HG03159 (cell line): ENCODE measurements at regions not wholly inside any gene's neighbourhood (a gene's known extent, or its start where the extent isn't known, plus 50 kb on each side); places are given as distances from the start of the nearest gene placed in this dataset.
"Not testable (repeated sequence)": the region's sequence is repeated elsewhere in the genome, so short reads cannot be mapped to it uniquely, and the experiment has no call there.

Experiments
- ATAC-seq: cut with Tn5 transposase; IDR thresholded peaks from one replicate; pipeline ENCODE4 v1.9.1; 2021; ENCODE audit warnings: mild to moderate bottlenecking, moderate library complexity; ENCODE audit not compliant: unreplicated experiment

DNA sequence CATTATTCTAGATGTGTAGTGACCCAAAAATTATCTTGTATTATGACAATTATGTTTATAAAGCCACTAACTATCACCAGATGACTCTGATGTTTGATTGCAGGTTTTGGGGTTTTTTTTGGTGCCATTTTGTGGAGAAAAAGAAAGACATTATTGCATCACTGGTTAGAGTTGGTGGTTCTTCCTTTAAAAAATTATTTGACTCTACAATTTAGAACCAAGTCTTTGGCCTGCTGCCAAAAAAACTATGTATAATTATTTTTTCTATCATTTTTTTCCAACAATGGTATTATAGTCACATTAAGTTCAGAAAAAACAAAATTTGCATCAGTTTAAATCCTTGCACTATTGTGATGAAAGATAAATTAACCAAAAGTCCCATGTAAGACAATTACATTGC lies 258.6 kb upstream of the GRM7 start:
- ATAC-seq: no peak

DNA sequence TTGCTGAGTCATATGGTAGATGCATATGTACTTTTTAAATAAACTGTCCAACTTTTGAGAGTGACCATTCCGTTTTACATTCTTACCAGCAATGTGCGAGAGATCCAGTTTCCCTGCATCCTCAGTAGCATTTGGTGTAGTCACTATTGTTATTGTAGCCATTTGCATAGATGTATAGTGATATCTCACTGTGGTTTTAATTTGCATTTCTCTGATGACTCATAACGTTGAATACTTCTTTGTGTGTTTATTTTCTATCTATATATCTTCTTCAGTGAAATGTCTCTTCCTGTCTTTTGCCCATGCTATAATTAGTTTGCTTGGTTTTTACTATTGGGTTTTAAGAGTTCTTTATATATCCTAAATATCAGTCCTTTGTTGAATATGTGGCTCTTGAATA lies 255.7 kb upstream of the GRM7 start:
- peak; percentile 51 for ATAC-seq

DNA sequence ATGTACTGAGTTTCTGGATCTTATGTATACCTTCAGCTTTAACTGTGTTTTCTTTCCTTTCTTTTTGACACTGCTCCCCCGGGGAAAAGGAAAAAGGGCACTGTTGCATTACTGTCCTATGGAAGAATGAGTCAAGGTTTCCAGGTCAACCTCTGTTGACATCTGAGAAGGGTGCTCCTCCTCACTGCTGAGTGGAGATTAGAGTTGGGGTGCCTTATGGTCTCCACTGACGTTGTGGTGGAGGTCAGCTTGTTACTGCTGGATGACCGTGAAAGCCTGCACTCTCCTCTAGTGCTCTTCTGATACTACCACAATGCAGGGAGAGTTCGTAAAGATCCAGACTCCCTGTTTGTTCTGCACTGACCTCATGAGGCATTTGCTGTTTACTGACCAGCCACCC lies 252.1 kb upstream of the GRM7 start:
- no peak for ATAC-seq

- no peak for ATAC-seq
Observed at GRCh38 chr3:6612034-6612616, 248.8 kb upstream of the GRM7 start.

DNA sequence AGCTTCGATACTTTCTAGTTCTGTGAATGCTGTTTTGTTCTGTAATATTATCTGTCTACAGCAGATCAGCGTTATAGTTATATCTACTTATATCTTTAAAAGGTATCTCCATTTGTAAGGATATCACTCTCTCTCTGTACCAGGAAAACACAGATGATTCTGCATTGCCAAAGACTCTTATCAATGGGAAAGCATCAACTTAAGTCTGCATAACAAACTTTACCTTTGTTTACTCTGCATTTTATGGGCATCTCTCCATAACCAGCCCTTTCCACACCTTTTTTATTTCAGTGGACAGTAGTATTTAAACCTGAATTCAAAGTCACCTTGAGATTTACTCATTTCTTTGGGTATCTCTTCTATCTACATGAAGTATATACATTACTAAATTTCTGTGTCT lies 238.7 kb upstream of the GRM7 start:
- no peak for ATAC-seq

DNA sequence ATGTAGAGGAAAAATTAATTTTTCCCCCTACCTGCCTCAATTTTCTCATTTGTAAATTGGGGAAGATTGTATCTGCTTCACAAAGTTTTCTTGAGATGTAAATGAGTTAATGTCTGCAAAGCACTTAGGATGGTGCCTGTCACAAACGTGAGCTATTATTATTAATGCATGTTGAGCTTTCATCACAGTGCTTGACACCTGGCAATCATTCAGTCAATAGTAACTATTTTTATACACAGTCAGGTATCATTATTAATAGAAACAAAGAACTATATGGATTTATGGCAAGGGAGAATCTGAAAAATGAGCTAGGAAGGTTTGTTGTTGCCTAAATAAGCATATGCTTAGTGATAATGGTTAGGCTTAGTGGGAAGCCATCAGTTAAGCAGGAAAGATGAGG lies 238.2 kb upstream of the GRM7 start:
- no peak for ATAC-seq

DNA sequence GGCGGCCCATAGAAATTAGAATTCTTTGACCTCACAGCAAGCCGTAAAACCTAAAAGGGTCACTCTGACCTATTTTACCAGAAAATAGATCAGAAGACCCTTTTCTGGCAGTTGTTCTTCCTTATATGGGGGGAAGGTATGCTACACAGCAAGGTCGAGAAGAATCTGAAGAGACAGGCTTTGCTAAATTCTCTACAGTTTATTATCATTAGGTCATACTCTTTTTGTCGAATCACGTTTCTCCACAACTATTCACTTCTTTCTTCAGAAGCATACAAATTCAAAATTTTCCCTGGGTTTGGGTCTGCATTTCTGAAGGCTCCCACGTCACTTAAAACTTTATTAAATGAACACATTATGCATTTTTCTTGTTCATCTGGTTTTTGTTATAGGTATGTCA lies 229.5 kb upstream of the GRM7 start:
- no peak for ATAC-seq

DNA sequence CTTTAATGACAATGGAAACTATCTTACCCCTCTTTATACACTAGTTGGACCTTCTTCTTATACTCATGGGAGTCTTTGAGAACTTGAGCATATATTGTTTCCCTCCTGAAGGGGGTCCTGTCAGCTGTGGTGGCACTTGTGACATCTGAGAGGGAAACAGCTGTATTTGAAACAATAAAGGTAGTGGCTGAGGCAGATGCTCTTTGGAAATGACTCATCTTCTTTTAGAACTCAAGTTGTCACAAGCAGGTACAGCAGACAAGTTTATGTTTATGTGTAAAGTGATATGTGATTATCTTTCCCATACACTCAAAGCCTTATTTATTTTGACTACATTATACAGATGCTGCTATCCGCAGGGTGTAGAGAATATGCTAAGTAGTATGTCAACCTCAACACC lies 220.0 kb upstream of the GRM7 start:
- ATAC-seq: no peak

- ATAC-seq: peak; percentile 42
Observed at GRCh38 chr3:6644070-6644929, 216.6 kb upstream of the GRM7 start.

DNA sequence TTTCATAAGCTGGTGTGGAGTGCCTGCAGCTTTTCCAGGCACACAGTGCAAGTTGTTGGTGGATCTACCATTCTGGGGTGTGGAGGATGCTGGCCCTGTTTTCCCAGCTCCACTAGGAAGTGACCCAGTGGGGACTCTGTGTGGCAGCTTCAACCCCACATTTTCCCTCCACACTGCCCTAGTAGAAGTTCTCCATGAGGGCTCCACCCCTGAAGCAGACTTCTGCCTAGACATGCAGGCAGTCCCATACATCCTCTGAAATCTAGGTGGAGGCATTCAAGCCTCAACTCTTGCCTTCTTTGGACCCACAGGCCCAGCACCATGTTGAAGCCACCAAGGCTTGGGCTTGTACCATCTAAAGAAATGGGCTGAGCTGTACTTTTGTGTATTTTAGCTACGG lies 206.2 kb upstream of the GRM7 start:
- ATAC-seq: no peak

- ATAC-seq: no peak
Observed at GRCh38 chr3:6655275-6655674, 205.6 kb upstream of the GRM7 start.

DNA sequence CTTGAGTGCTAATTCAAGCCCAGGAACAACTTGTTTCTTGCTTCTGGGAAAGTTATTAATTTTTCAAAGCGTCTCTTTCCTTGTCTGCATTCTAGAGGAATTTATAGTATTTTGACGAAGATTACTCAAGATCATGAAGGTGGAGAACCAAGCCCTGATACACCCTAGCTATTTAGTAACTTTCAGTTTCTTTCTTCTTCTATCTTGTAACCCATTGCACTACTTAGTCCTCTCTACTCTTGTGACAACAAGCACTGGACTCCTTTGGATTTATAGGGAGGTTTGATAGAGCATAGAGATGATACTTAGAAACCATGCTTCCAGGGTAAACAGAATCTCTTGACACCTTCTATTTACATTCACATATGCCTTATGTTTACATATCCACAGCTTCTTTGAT lies 203.3 kb upstream of the GRM7 start:
- ATAC-seq: no peak

DNA sequence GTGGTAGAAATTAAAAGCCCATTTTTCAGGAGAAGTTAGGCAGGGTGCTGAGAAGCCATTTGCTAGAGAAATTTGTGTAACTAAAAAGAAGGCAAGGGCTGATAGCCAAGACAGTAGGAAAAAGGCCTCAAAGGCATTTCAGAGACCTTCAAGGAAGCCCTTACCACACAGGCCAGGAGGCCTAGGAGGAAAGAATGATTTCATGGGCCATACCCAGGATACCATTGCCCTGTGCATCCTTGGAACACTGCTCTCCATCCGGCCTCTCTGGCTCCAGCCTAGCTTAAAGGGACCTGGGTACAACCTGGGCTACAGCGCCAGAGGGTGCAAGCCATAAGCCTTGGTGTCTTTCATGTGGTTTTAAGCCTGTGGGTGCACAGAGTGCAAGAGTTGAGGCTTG lies 193.6 kb upstream of the GRM7 start:
- ATAC-seq: no peak

DNA sequence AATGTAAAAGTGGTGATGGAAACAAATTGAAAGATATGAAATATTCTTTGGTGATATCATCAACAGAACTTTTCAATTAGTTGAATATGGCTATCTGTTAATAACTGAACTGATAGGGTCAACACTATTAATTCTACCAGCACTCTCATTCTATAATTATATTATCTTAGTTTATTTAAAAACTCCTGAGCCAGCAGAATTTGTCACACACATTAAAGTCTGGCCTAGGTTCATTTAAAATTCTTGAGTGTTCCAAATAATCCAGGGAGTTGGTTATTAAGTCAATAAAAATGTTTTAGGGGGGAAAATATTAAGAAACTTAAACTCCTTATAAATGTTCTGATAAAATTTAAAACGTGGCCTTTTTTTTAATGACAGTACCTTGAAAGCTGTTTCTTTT lies 189.6 kb upstream of the GRM7 start:
- no peak for ATAC-seq

DNA sequence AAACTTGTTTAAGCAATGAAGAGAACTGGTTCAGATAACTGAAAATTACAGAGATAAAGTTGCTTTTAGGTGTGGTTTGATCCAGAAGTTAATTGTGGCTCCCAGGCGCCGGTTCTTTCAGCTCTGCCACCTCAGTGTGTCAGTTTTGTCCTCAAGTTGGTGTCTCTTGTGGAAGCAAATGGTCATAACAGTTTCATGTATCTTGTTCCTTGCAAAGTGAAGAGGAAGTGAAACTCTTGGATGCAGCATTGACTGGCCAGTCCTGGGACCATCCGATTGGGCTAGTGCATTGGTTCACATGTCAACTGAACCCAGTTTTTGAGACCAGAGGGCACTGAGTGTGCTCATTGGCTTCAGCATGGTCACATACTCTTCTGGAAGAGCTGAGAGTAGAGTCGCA lies 181.4 kb upstream of the GRM7 start:
- ATAC-seq: peak; percentile 54

DNA sequence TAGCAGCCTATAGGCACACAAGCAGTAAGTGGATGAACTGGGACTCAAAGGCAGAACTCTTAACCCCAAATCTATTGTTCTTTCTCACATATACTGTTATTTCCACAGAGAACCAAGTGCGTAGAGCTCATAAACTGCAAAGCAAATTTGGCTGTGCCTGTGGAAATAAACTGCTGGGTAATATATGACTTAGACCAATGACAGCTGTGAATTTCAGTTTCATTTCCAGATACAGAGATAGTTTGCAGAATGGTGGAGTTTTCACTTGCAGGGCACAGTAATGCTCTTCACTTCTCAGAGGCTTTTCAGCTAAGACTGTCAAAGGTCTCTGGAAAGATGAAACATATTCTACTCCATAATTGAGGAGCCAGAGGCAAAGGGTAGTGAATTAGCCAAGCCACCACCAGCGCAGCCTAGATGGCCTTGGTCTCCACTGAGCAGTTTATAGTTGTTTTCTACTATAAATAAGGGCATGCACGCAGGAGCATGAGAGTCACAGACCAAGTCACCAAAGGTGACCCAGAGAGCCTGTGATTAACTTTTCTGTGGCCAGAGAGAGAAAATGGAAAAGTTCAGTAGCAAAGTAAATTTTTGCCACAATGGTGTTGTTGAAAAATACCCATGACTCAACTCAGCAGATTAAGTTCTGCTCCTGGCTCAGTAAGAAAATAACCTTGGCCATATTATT lies 180.7 kb upstream of the GRM7 start:
- peak; percentile 94 for ATAC-seq

DNA sequence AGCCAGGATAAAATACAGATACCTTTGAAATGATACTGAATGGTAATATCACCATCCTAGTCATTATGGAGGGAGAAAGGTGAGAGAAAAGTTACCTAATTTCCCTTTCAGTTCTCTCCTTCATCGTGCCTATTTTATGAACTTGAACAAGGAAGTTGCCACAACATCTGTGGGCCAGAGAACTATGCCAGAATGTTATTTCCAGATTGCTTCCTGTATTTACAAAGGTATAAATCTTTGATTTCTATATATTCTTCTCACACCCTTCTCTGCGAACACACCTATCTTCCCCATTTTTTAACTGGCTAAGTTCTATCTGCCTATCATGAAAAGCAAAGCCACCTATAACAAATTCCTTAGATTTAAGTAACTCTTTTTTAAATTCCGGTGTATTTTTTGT lies 163.6 kb upstream of the GRM7 start:
- ATAC-seq: no peak

- no peak for ATAC-seq
Observed at GRCh38 chr3:6697722-6698121, 163.2 kb upstream of the GRM7 start.

GRCh38 chr3:6704817-6705216 lies 156.1 kb upstream of the GRM7 start:
- not testable (repeated sequence) for ATAC-seq

- ATAC-seq: no peak
Observed at GRCh38 chr3:6706777-6707176, 154.1 kb upstream of the GRM7 start.

DNA sequence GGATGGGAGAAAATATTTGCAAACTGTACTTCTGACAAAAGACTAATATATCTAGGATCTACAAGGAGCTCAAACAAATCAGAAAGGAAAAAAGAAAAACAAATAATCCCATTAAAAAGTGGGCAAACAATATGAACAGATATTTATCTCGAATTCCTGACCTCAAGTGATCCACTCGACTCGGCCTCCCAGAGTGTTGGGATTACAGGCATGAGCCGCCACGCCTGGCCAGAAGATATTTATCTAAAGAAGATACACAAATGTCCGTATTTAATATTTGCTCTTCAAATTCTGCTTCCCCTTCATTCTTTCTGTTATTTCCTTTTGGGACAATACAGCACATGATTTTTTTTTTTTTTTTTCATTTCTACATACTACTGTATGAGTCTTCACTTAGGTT lies 151.7 kb upstream of the GRM7 start:
- no peak for ATAC-seq

GRCh38 chr3:6714962-6715361 lies 146.0 kb upstream of the GRM7 start:
- no peak for ATAC-seq
